GM20431 (cell line): ENCODE measurements at regions not wholly inside any gene's neighbourhood (a gene's known extent, or its start where the extent isn't known, plus 50 kb on each side); places are given as distances from the start of the nearest gene placed in this dataset.

Experiments used
- in situ Hi-C: fragments of 300-500 bp; cut with MseI, MboI; formaldehyde crosslinking; loops from one replicate; pipeline ENCODE4 v1.15.0; 2020; ENCODE audit warnings: low sequenced_read_pairs; ENCODE audit not compliant: unreplicated experiment

DNA sequence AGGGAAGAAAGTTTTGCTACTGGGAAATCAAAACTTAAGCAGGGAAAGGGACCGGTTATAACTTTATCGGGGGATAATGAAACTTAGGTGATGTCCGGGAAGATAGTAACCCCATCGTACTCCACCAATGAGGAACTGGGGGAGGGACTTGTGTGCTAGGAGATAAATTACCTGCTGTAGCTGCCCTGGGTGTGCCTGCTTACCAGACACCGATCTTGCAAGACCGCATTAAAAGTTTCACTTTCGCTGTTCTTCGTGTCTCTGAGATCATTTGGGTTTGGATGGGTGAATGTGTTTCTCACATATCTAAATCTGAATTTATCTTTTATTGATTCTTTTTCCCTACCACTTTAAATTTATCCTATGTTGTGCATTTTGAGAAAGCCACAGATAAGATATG, 381.4 kb downstream of the SLITRK6 start:
- in situ Hi-C loops: no loop called here

GRCh38 chr13:85413664-85414063, 385.6 kb downstream of the SLITRK6 start:
- in situ Hi-C loops: no loop called here

GRCh38 chr13:85412448-85412847, 386.8 kb downstream of the SLITRK6 start:
- in situ Hi-C loops: no loop called here

DNA sequence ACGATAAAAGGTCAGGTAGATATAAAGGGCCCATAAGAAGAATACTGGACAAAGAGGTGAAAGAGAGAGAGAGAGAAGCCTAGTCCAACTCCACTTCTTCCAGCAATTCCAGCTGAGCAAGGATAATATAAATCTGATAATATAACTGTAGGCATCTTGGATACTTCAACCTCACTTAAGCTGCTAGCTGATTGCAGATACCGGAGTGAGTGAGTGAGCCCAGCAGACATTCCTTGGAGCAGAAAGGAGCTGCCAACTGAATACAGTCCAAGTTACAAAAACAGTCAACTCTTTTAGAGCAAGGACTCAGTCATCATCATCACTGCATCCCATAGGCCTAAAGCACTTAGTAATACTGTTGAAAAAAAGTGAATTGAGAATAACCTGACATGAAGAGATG, 387.6 kb downstream of the SLITRK6 start:
- in situ Hi-C loops: no loop called here

- in situ Hi-C loops: no loop called here
Observed at GRCh38 chr13:85408415-85408814, 390.8 kb downstream of the SLITRK6 start.

DNA sequence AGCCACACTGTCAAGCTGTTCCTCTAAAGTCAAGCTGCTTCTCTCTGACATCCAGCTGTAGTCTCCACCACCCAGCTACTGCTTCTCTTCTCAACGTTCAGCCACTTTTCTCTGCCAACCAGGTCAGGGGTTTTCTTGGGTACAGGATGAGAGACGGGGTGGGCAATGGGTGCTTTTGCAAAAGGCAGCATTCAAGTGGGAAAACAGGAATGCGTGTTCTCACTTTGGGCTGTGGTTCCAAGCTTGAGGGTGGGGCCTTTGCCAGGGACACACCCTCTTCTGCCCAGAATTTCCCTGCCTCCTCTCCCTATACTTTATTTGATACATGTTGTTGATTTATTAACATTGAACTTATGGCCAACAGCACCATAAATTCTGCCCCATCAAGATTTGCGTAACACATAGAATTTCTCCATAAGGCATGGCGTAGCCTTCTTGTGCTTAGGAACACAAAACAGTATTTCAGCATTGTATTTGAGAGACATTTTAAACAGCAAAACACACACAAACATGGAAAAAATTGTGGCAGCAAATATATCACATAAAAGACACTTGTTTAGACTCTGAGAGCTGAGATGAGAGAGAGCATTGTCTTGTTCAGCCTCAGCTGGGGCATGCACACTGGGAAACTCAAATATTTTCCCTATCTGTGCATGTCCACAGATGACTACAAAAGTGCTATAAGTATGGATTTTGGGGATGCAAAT, 392.8 kb downstream of the SLITRK6 start:
- in situ Hi-C loops: no loop called here

DNA sequence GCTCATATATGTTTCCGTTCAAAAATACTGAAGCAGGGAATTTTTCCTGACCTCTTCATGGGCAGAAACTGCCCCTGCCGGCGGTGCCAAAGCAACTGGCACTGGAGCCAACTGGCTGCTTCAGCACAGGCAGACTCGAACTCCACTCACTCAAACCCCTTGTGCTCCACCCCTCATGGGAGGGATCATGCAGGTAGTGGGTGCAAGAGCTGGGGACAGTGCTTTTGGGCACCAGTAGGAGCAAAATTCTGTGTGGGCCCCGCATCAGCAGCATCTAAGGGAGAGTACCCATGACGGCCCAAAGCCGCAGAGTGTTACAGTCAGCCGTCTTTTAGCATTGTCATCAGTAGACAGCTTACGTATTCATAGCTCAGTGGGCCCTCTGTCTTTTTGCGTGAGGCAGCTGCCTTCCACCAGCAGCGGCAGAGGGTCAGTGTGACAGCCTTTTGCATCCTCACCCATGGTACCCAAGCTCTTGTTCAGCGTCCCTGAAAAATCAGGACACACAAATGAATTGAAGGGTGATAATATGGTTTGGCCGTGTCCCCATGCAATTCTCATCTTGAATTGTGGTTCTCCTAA, 393.8 kb downstream of the SLITRK6 start:
- in situ Hi-C loops: no loop called here

- in situ Hi-C loops: no loop called here
Observed at GRCh38 chr13:85386424-85386823, 412.8 kb downstream of the SLITRK6 start.

DNA sequence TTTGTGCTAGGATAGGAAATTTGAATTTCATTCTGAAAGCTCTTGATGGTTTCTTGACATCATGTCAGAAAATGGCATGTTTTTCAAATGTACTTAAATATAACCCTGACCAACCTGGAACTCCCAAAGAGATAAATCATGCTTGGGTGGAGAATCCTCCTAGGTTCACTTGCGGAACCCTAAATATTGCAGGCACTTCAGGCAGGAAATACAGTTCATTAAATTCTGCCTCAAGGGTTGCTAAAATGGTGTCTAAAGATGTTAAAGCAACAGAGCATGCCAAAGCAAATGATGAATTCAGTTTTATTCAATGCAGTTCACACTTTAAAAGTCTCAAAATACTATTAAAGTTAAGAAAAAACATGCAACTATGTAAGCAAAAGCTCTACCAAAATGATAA, 415.9 kb downstream of the SLITRK6 start:
- in situ Hi-C loops: no loop called here

DNA sequence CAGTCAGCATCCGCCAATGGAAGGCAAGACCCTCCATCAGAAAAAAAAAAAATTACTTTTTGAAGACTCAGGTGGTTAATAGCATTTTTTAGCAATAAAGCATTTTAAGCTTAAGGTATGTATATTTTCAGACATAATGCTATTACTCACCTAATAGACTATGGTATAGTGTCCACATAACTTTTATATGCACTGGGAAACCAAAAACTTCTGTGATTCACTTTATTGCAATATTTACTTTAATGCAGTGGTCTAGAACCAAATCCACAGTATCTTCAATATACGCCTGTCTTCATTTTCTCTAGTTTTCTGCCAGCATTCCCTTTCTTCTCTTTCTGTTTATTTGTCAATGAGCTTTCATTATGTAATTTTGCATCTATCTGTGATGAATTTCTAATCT, 418.1 kb downstream of the SLITRK6 start:
- in situ Hi-C loops: no loop called here

DNA sequence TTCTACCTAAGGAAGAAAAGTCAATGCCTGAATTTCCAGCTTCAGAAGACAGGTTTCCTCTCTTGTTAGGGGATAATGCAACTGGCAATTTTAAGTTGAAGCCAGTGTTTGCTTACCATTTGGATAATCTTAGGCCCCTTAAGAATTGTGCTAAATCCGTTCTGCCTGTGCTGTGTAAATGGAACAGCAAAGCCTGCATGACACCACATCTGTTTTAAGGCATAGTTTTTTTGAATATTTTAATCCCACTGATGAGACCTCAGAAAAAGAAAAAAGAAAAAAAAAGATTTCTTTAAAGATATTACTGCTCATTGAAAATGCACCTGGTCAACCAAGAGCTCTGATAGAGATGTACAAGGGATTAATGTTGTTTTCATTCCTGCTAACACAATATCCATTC, 419.2 kb downstream of the SLITRK6 start:
- in situ Hi-C loops: no loop called here

GRCh38 chr13:85379433-85379832, 419.8 kb downstream of the SLITRK6 start:
- in situ Hi-C loops: no loop called here

DNA sequence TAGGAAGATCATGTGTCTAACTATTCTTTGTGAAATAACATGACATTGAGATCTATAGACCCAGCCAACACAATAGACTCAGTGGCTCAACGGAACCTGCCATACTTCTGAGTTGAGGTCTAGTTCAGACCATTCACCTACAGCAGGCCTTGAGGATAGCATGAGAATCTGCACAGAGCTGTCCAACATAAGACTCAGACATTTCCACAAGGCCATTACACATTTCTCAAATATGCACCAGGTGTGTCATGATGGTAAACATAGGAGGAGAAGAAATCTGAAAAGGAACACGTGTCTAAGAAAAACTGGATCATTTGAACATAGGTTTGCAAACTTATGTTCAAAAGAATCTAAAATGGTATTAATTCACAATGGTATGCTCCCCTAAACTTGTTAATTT, 421.4 kb downstream of the SLITRK6 start:
- in situ Hi-C loops: no loop called here

GRCh38 chr13:85373322-85373721, 425.9 kb downstream of the SLITRK6 start:
- in situ Hi-C loops: no loop called here

GRCh38 chr13:85371254-85371653, 428.0 kb downstream of the SLITRK6 start:
- in situ Hi-C loops: no loop called here

- in situ Hi-C loops: no loop called here
Observed at GRCh38 chr13:85368686-85369085, 430.5 kb downstream of the SLITRK6 start.

DNA sequence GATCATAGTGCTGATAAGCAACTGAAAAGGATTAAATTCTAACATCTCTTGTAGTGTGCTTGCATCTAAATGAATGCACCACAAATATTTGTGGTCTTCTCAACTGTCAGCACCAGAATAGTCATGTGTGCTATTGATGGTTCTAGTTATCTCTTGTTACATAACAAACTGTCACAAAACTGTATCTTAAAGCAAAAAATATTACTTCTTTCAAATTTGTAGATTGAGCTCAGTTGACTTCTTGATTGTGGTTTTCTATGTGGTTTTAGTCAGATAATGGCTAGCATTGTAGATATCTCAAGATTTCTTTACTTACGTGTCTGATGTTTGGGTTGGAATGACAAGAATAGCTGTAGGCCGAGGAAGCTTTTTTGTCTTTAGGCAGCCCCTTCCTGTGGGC, 431.3 kb downstream of the SLITRK6 start:
- in situ Hi-C loops: no loop called here

GRCh38 chr13:85366759-85367417, 432.3 kb downstream of the SLITRK6 start:
- in situ Hi-C loops: no loop called here

DNA sequence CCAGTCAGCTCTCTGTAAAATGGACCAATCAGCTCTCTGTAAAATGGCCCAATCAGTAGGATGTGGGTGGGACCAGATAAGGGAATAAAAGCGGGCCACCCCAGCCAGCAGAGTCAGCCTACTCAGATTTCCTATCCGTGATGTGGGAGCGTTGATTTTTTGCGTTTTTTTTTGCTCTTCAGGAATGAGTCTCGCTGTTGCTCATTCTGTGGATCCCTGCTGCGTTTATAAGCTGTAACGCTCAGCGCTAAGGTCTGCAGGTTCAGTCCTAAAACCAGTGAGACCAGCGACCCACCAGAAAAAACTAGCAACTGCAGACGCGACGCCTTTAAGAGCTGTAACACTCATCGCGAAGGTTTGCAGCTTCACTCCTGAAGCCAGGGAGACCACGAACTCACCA, 435.7 kb downstream of the SLITRK6 start:
- in situ Hi-C loops: no loop called here

DNA sequence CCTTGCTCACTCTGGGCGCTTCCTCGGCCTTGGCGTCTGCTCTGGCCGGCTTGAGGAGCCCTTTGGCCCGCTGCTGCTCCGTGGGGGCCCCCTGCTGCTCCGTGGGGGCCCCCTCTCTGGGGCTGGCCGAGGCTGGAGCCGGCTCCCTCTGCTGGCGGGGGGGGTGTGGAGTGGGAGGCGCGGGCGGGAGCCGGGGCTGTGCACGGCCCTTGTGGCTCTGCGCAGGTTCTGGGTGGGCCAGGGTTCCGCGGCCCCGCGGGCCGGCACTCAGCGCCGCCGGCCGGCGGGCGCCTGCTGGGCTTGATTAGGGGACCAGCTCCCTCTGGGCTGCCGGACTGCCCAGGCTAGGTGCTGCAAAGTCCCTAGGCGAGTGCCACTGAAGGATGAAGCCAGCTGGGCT, 436.2 kb downstream of the SLITRK6 start:
- in situ Hi-C loops: no loop called here

DNA sequence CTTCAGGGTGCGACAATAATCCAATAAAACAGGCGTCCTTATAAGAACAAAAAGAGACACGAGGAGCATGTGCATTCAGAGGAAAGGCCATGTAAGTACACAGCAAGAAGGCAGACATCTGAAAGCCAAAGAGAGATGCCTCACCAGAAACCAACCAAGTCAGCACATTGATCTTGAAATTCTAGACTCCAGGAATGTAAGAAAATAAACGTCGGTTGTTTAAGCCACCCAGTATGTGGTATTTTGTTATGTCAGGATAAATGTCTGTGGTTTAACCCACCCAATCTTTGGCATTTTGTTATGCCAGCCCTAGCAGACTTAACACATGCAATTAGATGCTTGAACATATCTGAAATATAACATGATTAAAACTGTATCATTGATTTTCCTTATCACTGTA, 452.0 kb downstream of the SLITRK6 start:
- in situ Hi-C loops: no loop called here

DNA sequence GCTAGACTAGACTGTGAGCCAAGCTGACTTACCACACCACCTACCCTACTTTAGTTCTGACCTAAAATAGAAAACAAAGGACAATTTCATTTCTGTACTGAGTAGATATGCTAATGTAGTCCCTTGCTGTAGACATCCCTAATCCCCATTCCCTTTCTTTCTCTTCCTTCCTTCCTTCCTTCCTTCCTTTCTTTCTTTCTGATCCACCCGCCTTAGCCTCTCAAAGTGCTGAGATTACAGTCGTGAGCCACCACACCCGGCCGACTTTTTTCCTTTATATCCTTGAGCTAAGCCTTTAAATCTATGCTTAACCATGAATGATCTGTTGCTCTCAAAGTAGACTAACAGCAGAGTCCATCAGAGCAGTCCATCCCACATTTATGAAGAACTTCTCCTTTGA, 465.0 kb downstream of the SLITRK6 start:
- in situ Hi-C loops: no loop called here
